RKO (cell line): ENCODE measurements at regions not wholly inside any gene's neighbourhood (a gene's known extent, or its start where the extent isn't known, plus 50 kb on each side); places are given as distances from the start of the nearest gene placed in this dataset.
"Not testable (repeated sequence)": the region's sequence is repeated elsewhere in the genome, so short reads cannot be mapped to it uniquely, and the experiment has no call there.

ENCODE experiments used
- DNase-seq: peaks from one replicate; pipeline ENCODE4 v3.0.0-alpha.2; 2016; ENCODE audit warnings: low spot score

GRCh38 chr13:40362502-40362901 is 303.9 kb downstream of the FOXO1 start:
- DNase-seq = no peak

- DNase-seq = no peak
These were observed 302.8 kb downstream of the FOXO1 start for GRCh38 chr13:40363653-40364052.

- no peak for DNase-seq
These were observed 300.3 kb downstream of the FOXO1 start for GRCh38 chr13:40366119-40366518.

GRCh38 chr13:40368127-40368891 is 298.1 kb downstream of the FOXO1 start:
- no peak for DNase-seq

GRCh38 chr13:40370661-40371060 is 295.8 kb downstream of the FOXO1 start:
- DNase-seq = no peak

DNA sequence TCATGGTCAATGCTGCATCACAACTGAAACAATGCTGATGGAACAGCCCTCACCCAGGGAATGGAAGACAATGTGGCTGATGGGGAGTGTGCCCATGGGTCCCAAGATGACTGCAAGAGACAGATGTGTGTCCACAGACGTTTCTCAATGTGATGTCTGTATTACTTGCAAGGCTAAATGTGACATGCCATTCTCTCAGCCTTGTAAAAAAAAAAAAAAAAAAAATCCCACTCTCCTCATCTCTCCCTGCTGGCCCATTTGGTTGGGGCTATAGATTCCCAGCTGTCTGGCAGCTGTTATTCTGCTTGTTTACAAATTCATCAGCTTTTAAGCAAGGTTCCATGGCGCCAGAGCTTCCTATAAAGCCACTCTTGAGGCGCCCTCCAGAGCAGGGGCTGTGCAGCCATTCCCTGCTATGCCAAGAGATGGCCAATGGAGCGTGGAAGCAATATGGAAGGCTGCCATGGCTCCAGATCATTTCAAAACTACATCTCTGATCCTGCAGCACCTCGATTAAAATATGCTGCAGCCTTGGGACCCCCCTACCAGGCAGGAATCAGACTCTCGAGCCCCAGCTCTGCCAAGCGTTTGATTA is 294.8 kb downstream of the FOXO1 start:
- DNase-seq = no peak

GRCh38 chr13:40373608-40374007 is 292.8 kb downstream of the FOXO1 start:
- not testable (repeated sequence) for DNase-seq

DNA sequence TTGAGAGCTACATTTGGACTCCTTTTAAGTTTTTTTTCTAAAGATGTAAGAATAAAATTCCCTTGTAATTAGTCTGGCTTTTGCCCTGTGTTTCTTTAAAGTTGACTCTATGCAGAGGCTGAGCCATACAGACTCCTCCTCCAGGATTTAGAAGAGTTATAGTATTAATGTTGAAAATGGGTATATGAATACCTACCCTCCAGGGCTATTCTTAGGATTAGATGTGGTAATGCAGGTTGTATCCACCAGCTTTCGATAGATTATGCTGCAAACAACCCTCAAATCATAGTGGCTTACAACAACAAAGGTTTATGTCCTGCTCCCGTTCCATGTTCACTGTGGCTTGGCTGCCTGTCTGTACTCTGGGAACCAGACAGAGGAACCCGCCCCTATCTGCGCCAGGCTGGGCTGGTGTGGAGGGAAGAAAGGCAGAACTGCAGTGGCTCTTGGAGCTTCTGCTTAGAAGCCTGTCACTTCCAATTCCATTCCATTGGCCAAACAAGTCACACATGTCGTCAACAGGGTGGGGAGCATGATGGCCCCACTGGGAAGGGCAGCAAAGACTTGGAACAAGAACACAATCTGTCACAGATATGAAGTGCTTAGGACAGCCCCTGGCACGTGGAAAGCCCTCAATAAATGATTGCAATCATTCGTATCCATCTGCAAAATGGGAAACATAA is 290.8 kb downstream of the FOXO1 start:
- DNase-seq = no peak

DNA sequence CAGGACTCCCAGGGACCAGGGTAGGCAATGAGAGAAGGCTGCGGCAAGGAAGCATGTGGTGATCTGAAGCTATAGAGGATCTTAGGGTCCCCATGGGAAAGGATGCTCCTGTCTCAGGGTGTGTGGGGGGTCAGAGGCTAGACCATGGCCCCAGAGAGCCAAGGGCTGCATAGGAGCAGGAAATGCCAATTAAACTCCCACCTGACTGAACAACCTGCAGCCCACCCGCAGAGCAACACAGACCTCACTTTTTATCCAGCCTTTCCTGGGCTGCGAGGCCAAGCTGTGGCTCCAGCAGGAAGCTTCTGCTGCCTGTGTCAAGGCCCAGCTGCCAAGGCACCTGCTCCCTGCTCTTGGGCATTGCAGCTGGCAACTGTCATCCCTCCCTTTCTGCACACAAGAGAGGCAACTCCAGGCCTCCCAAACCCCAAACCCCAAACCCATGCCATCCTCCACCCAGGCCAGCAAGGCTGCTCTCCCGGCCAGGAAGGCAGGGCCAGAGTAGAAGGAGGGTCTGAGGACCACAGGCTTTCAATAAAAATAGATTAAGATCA is 290.1 kb downstream of the FOXO1 start:
- DNase-seq = no peak

DNA sequence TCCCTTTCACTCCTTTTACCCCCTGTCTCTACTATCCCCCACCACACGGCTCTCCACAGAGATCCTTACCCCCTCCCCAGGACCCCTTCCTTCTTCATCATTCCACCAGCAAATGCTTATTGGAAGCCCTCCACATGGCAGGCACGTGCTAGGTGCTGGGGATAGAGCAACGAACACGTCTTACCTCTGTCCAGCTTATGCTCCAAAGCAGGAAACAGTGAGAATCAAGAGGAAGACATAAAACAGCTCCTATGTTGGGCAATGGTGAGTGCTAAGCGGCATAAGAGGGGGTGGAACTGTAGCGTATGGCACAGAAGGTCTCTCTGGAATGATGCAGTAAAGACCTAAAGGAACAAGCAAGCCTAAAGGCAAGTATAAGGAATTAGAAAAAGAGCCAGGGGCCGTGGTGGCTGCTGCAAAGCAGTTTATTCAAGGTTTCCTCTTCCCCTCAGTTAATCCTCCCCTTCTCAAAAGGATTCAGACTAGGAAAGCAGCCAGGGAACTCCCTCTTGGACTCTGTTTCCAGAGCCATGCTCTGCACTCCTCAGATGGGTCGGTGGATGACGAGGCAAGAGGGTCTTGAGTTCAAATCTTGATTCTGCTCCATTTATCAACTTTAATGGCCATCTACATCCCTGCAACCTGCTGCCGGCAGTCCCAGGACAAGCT is 289.4 kb downstream of the FOXO1 start:
- DNase-seq = no peak

DNA sequence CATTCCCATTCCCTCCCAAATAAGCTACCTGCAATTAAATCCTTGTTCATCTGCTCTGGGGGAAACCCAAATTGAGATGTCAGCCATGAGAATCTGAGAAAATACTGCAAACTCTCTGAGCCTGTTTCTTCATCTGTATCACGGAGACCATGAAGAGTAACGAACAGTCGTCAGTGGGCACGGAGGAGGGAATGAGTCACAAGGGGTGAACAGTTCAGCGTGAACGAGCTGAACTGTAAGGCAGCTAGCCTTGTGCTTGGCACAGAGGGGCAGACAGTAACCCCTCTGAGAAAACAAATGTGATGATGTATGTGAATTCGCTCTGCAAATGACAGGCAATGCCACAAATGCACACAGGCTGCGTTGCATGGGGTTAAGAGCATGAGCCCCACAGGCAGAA is 288.7 kb downstream of the FOXO1 start:
- DNase-seq = no peak

DNA sequence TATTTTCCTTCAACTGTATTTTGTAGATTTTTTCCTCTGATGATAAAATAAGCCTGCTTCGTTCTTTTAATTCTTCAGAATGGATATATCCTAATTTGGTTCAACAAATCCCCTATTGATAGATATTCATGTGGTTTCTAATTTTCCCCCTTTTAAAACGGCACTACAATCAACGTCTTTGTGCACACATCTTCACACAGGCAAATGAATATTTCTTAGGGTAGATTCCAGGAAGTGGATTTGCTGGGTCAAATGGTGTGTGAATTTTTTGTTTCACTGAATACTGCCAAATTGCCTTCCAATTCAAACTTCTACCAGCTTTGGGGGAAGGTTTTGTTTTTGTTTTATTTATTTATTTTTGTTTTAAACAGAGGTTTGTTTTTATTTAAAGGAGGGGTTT is 287.2 kb downstream of the FOXO1 start:
- DNase-seq = no peak

DNA sequence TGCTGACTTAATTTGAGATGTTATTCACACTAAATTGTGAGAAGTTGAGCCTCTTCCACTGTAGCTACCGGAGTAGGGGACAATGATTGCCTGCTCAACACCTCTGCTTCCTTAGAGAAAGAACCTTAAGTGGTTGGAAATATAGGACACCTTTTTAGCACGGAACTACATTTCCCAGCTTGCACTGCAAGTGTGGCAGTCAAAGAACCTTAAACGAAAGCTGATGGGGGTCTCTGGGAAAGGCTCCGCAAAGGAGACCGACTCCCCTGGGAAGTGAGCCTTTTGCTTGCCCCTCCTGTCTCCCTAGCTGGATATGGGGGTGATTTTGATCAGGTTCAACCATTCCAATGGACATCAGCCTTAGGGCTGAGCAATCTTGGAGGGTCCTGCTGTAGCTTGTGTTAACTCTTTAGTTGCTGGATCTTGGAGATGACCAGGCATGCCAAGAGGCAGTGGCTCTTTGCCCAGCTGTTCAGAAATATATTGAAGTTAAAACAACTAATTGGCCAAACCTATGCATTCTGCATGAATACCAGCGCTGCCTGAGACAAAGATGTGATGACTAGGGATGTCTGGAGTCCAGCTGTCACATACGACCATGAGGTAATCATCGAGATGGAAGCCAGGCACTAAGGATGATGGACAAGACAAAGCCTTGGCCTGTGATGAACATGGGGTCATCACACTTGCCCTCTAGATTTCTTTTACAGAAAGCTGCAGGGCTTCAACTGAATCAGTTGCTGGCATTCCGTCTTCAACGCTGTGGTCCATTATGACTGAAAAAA is 286.5 kb downstream of the FOXO1 start:
- DNase-seq = no peak

DNA sequence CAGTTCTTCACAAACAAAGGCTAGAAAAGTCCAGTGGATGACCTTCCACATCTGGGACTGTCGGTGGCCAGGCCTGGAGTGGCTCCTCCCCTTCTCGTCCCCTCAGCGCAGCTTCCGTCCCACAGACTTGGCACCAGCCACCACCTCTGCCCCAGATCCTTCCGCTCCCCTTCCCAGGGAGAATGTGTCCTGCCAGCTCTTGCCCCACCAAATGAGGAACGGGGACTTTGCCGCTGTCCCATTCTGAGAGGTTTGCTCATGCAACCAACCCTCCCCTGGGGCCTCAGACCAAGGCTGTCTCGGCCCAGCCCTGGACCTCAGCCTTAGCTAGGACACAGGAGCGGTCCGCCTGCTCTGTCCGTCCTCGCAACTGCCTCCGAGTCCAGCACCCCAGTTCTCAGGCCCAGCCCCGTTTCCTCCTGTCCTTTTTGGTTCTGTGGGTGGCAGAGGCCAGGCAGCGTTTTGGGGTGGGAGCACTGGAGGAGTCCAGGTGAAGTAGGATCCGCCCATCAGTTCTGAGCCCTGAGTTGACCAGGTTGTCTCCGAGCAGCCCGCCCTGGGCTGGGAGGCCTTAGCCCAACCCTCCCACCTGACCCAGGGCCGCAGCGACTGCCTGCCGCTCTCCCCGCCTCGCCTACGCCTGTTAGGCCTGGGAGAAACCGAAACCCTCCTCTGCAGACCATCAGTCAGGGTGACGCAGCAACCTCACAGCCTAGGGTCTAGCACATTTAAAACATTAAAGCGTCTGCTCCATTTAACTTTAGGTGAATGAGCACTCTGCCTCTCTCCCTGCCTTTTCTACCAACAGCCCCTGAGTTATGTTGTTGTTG is 284.3 kb downstream of the FOXO1 start:
- DNase-seq = no peak

- no peak for DNase-seq
These were observed 283.3 kb downstream of the FOXO1 start for GRCh38 chr13:40383132-40383531.

- DNase-seq = no peak
These were observed 282.6 kb downstream of the FOXO1 start for GRCh38 chr13:40383885-40384284.

GRCh38 chr13:40384976-40385857 is 281.2 kb downstream of the FOXO1 start:
- no peak for DNase-seq

GRCh38 chr13:40385858-40386180 is 280.6 kb downstream of the FOXO1 start:
- no peak for DNase-seq

DNA sequence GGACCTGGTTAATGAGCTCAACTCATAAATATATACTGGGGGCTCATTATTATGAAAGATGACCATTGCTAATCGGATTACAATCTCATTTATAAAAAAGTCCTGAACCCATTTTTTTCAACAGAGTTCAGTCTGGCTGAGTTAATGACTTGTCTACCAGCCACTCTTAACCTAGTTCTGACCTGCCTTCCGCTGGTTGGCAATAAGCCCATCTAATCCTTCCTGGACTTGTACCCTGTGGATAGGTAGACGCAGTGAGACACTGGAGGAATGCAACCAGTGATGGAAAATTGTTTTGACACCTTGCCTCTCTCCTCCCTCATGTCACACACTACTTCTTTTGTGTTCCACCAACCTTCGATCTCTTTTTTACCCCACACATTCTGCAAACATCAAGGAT is 279.9 kb downstream of the FOXO1 start:
- no peak for DNase-seq

DNA sequence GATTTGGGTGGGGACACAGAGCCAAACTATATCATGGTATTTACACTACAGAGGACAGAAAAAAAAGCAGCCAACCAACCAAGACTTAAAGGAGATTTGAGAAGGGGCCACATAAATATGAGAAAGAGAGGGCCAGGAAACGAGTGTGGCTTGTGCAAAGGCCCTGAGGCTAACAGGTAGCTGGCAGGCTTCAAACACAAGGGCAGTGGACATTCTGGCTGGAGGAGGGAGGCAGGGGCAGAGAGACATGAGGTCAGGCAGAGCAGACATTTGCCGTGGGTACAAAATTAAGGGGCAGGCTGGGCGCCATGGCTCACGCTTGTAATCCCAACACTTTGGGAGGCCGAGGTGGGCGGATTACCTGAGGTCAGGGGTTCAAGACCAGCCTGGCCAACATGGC is 278.7 kb downstream of the FOXO1 start:
- no peak for DNase-seq
